ENCODE measurements at regions not wholly inside any gene's neighbourhood (a gene's known extent, or its start where the extent isn't known, plus 50 kb on each side); places are given as distances from the start of the nearest gene placed in this dataset.
A peak's percentile ranks its signal among the peaks of the same experiment; 100 is the strongest.

- H3K27me3 ChIP-seq (ENCODE audit: control insufficient read depth in 4 of 4, insufficient read depth in 4 of 4, low read length in 3 of 4), result no peaks in the 10 kb centered on the region
- DNase-seq (ENCODE audit: low spot score), result no peak
- H3K27ac ChIP-seq (ENCODE audit: low read depth in 1 of 2, low read length in 2 of 2), result no peak overlapping the region
- TF ChIP-seq RAD21 (IDR thresholded peaks at IDR 0.05) (no peak), NR2F2 (IDR thresholded peaks at IDR 0.05) (no peak), FOXA1 (IDR thresholded peaks at IDR 0.05) (no peak), HNF4A (conservative IDR thresholded peaks at IDR 0.05) (no peak), RXRA (IDR thresholded peaks at IDR 0.05) (no peak), YY1 (IDR thresholded peaks at IDR 0.05) (no peak), GABPA (IDR thresholded peaks at IDR 0.05 in 1 of 2, conservative IDR thresholded peaks at IDR 0.05 in 1 of 2) (no peak), FOXA2 (IDR thresholded peaks at IDR 0.05) (no peak)
- WGBS, result 87% methylated on average over 4 of the region's 4 CpGs
- H3K36me3 ChIP-seq (ENCODE audit: control insufficient read depth in 4 of 4, insufficient read depth in 3 of 4, low read depth in 1 of 4, low read length in 3 of 4), result no peaks in the 10 kb centered on the region
- no peak overlapping the region for H3K4me3 ChIP-seq (ENCODE audit: low read depth in 1 of 3, low read length in 3 of 3)
- no peaks in the 10 kb centered on the region for H3K9me3 ChIP-seq (ENCODE audit: control insufficient read depth in 4 of 4, low read length in 3 of 4)
- H3K4me1 ChIP-seq (ENCODE audit: control insufficient read depth in 4 of 4, insufficient read depth in 4 of 4, low read length in 3 of 4), result peaks cover 5 to 15% (median 10%) of the 10 kb centered on the region in 4 donors
- no peak overlapping the region for H3K9ac ChIP-seq (ENCODE audit: low read depth in 1 of 2, low read length in 2 of 2)
Observed at GRCh38 chr3:26437678-26438077, 184.9 kb upstream of the LRRC3B start.

GRCh38 chr3:26438325-26438940 lies 184.1 kb upstream of the LRRC3B start:
- no peaks in the 10 kb centered on the region for H3K27me3 ChIP-seq (ENCODE audit: control insufficient read depth in 4 of 4, insufficient read depth in 4 of 4, low read length in 3 of 4)
- no peak overlapping the region for H3K9ac ChIP-seq (ENCODE audit: low read depth in 1 of 2, low read length in 2 of 2)
- TF ChIP-seq CTCF (IDR thresholded peaks at IDR 0.05; ENCODE audit: low read depth, low read length, missing input control) (no peak), NR2F2 (IDR thresholded peaks at IDR 0.05) (no peak), HNF4A (conservative IDR thresholded peaks at IDR 0.05) (no peak), GABPA (IDR thresholded peaks at IDR 0.05 in 1 of 2, conservative IDR thresholded peaks at IDR 0.05 in 1 of 2) (peak in 1 of 2 donors; percentile 2)
- no peaks in the 10 kb centered on the region for H3K36me3 ChIP-seq (ENCODE audit: control insufficient read depth in 4 of 4, insufficient read depth in 3 of 4, low read depth in 1 of 4, low read length in 3 of 4)
- peak overlapping the region; percentile 47 to 55 for H3K27ac ChIP-seq (ENCODE audit: low read depth in 1 of 2, low read length in 2 of 2)
- peaks cover 5 to 15% (median 10%) of the 10 kb centered on the region in 4 donors for H3K4me1 ChIP-seq (ENCODE audit: control insufficient read depth in 4 of 4, insufficient read depth in 4 of 4, low read length in 3 of 4)
- no peaks in the 10 kb centered on the region for H3K9me3 ChIP-seq (ENCODE audit: control insufficient read depth in 4 of 4, low read length in 3 of 4)
- no peak for DNase-seq (ENCODE audit: low spot score)
- peak overlapping the region in 1 of 3 donors; percentile 12 for H3K4me3 ChIP-seq (ENCODE audit: low read depth in 1 of 3, low read length in 3 of 3)
- WGBS, result 52% methylated on average over 4 of the region's 4 CpGs

GRCh38 chr3:26438981-26439884 lies 183.3 kb upstream of the LRRC3B start:
- 40% methylated on average over 6 of the region's 6 CpGs for WGBS
- H3K27me3 ChIP-seq (ENCODE audit: control insufficient read depth in 4 of 4, insufficient read depth in 4 of 4, low read length in 3 of 4), result no peaks in the 10 kb centered on the region
- peak overlapping the region; percentile 47 to 55 for H3K27ac ChIP-seq (ENCODE audit: low read depth in 1 of 2, low read length in 2 of 2)
- no peak overlapping the region for H3K9ac ChIP-seq (ENCODE audit: low read depth in 1 of 2, low read length in 2 of 2)
- H3K36me3 ChIP-seq (ENCODE audit: control insufficient read depth in 4 of 4, insufficient read depth in 3 of 4, low read depth in 1 of 4, low read length in 3 of 4), result no peaks in the 10 kb centered on the region
- peaks cover 5 to 15% (median 10%) of the 10 kb centered on the region in 4 donors for H3K4me1 ChIP-seq (ENCODE audit: control insufficient read depth in 4 of 4, insufficient read depth in 4 of 4, low read length in 3 of 4)
- peak overlapping the region in 1 of 3 donors; percentile 12 for H3K4me3 ChIP-seq (ENCODE audit: low read depth in 1 of 3, low read length in 3 of 3)
- peak; percentile 38 for TF ChIP-seq SP1 (IDR thresholded peaks at IDR 0.05)
- peak; percentile 12 to 46 for TF ChIP-seq JUND (IDR thresholded peaks at IDR 0.05)
- TF ChIP-seq EGR1 (IDR thresholded peaks at IDR 0.05; ENCODE audit: low read depth in 2 of 2), result no peak
- no peak for TF ChIP-seq GABPA (IDR thresholded peaks at IDR 0.05 in 1 of 2, conservative IDR thresholded peaks at IDR 0.05 in 1 of 2)
- TF ChIP-seq YY1 (IDR thresholded peaks at IDR 0.05), result peak; percentile 71
- TF ChIP-seq FOXA2 (IDR thresholded peaks at IDR 0.05), result peak; percentile 98
- peak; percentile 26 to 42 for TF ChIP-seq RXRA (IDR thresholded peaks at IDR 0.05)
- TF ChIP-seq FOXA1 (IDR thresholded peaks at IDR 0.05), result peak; percentile 96
- peak; percentile 28 to 39 for TF ChIP-seq HNF4A (conservative IDR thresholded peaks at IDR 0.05)
- TF ChIP-seq TAF1 (conservative IDR thresholded peaks at IDR 0.05), result peak; percentile 30
- H3K9me3 ChIP-seq (ENCODE audit: control insufficient read depth in 4 of 4, low read length in 3 of 4), result no peaks in the 10 kb centered on the region
- no peak for DNase-seq (ENCODE audit: low spot score)

All from liver (tissue), 8 donors.